ENCODE measurements at regions not wholly inside any gene's neighbourhood (a gene's known extent, or its start where the extent isn't known, plus 50 kb on each side); places are given as distances from the start of the nearest gene placed in this dataset.

GRCh38 chr20:39894067-39894466 is 795.0 kb downstream of the MAFB start:
- Histone ChIP-seq H3K4me2 (ENCODE audit: low read length) (no peak overlapping the region), H3K4me1 (ENCODE audit: low read length) (no peaks in the 10 kb centered on the region), H3K9ac (ENCODE audit: low read length) (no peak overlapping the region), H3K27me3 (ENCODE audit: low read depth, low read length) (no peaks in the 10 kb centered on the region), H3K4me3 (ENCODE audit: low read length) (no peak overlapping the region), H2AFZ (ENCODE audit: low read depth, low read length) (no peak overlapping the region), H4K20me1 (ENCODE audit: insufficient read depth, low read length) (no peaks in the 10 kb centered on the region), H3K9me3 (ENCODE audit: insufficient read depth, low read length) (no peaks in the 10 kb centered on the region), H3K27ac (ENCODE audit: low read length) (no peak overlapping the region), H3K79me2 (ENCODE audit: low read length) (no peaks in the 10 kb centered on the region), H3K36me3 (replicated peaks; ENCODE audit: low read depth, low read length) (no peaks in the 10 kb centered on the region)
- TF ChIP-seq, protein P1, sequence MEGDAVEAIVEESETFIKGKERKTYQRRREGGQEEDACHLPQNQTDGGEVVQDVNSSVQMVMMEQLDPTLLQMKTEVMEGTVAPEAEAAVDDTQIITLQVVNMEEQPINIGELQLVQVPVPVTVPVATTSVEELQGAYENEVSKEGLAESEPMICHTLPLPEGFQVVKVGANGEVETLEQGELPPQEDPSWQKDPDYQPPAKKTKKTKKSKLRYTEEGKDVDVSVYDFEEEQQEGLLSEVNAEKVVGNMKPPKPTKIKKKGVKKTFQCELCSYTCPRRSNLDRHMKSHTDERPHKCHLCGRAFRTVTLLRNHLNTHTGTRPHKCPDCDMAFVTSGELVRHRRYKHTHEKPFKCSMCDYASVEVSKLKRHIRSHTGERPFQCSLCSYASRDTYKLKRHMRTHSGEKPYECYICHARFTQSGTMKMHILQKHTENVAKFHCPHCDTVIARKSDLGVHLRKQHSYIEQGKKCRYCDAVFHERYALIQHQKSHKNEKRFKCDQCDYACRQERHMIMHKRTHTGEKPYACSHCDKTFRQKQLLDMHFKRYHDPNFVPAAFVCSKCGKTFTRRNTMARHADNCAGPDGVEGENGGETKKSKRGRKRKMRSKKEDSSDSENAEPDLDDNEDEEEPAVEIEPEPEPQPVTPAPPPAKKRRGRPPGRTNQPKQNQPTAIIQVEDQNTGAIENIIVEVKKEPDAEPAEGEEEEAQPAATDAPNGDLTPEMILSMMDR (IDR thresholded peaks at IDR 0.05; ENCODE audit: low read depth, low read length) = no peak
- TF ChIP-seq EZH2phosphoT487 (IDR thresholded peaks at IDR 0.05; ENCODE audit: low read depth) = no peak

DNA sequence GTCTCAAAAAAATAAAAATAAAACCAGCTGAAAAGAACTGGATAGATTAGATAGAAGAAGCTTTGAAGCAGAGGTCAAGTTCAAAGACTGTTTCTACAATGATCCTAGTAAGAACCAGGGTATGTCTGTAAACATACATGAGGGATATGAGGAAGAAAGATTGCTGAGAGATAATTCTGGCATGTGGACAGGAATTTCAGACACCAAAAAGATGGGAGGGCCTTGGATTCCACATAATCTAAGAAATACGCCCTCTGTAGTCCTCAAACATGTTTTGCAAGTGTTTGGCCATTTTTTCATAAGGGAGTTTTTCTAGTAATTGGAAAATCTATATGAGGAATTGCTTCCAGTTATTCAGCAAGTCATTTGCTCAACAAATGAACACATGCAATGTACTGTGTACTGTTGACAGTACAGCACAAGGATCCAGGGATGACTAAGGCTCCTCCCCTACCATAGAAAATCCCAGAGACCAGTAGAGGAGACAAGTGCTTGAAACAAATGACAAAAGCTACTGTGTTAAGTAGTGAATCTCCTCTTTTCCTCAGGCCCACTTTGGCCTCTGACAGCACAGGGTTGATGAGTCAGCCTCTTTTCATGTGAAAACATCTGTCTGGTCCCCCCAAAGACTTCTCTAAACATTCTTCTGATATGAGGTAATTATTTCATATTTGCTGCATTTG is 795.9 kb downstream of the MAFB start:
- H3K4me2 ChIP-seq (ENCODE audit: low read length) = no peak overlapping the region
- H3K79me2 ChIP-seq (ENCODE audit: low read length) = no peaks in the 10 kb centered on the region
- no peaks in the 10 kb centered on the region for H3K27me3 ChIP-seq (ENCODE audit: low read depth, low read length)
- H3K36me3 ChIP-seq (replicated peaks; ENCODE audit: low read depth, low read length) = no peaks in the 10 kb centered on the region
- TF ChIP-seq EZH2phosphoT487 (IDR thresholded peaks at IDR 0.05; ENCODE audit: low read depth) = no peak
- TF ChIP-seq, protein P1 (IDR thresholded peaks at IDR 0.05; ENCODE audit: low read depth, low read length) = no peak
- no peak overlapping the region for H3K4me3 ChIP-seq (ENCODE audit: low read length)
- no peak overlapping the region for H3K27ac ChIP-seq (ENCODE audit: low read length)
- H2AFZ ChIP-seq (ENCODE audit: low read depth, low read length) = no peak overlapping the region
- H4K20me1 ChIP-seq (ENCODE audit: insufficient read depth, low read length) = no peaks in the 10 kb centered on the region
- H3K4me1 ChIP-seq (ENCODE audit: low read length) = peaks cover 2% of the 10 kb centered on the region; the same call in 1 of the 2 replicates
- H3K9me3 ChIP-seq (ENCODE audit: insufficient read depth, low read length) = no peaks in the 10 kb centered on the region
- H3K9ac ChIP-seq (ENCODE audit: low read length) = no peak overlapping the region

- Histone ChIP-seq H3K36me3 (replicated peaks; ENCODE audit: low read depth, low read length) (no peaks in the 10 kb centered on the region), H3K27me3 (ENCODE audit: low read depth, low read length) (no peaks in the 10 kb centered on the region), H3K4me1 (ENCODE audit: low read length) (peaks cover 26% of the 10 kb centered on the region), H3K9me3 (ENCODE audit: insufficient read depth, low read length) (no peaks in the 10 kb centered on the region), H3K4me2 (ENCODE audit: low read length) (no peak overlapping the region), H3K9ac (ENCODE audit: low read length) (no peak overlapping the region), H3K79me2 (ENCODE audit: low read length) (no peaks in the 10 kb centered on the region), H4K20me1 (ENCODE audit: insufficient read depth, low read length) (no peaks in the 10 kb centered on the region), H2AFZ (ENCODE audit: low read depth, low read length) (no peak overlapping the region), H3K27ac (ENCODE audit: low read length) (no peak overlapping the region), H3K4me3 (ENCODE audit: low read length) (no peak overlapping the region)
- no peak for TF ChIP-seq EZH2phosphoT487 (IDR thresholded peaks at IDR 0.05; ENCODE audit: low read depth)
These were observed 798.3 kb downstream of the MAFB start for GRCh38 chr20:39890697-39891096.

DNA sequence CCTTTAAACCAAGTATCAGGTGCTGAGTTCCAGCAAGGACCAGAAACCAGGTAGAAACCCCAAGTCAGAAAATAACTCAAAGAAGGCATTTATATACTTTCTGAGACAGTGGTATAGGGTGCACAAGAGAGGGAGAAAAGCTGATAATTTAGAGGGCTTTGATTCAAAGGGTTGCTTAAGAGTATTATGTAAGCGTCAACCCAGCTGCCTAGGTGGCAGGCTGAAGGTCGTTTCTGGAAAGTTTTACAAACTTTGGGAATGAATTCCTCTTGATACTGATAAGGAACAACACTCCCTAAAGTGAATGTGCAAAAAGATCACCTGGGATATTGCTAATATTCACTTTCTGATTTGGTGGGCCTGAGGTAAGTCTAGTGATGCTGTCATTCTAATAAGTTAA is 800.7 kb downstream of the MAFB start:
- H3K9me3 ChIP-seq (ENCODE audit: insufficient read depth, low read length) = no peaks in the 10 kb centered on the region
- TF ChIP-seq, protein P1 (IDR thresholded peaks at IDR 0.05; ENCODE audit: low read depth, low read length) = no peak
- TF ChIP-seq EZH2phosphoT487 (IDR thresholded peaks at IDR 0.05; ENCODE audit: low read depth) = no peak

More for the DNA sequence above, 800.7 kb downstream of the MAFB start:
- Histone ChIP-seq H3K79me2 (ENCODE audit: low read length) (no peaks in the 10 kb centered on the region), H2AFZ (ENCODE audit: low read depth, low read length) (no peak overlapping the region), H3K27ac (ENCODE audit: low read length) (no peak overlapping the region), H4K20me1 (ENCODE audit: insufficient read depth, low read length) (no peaks in the 10 kb centered on the region), H3K4me1 (ENCODE audit: low read length) (peaks cover 29% of the 10 kb centered on the region), H3K9ac (ENCODE audit: low read length) (no peak overlapping the region), H3K4me3 (ENCODE audit: low read length) (no peak overlapping the region), H3K36me3 (replicated peaks; ENCODE audit: low read depth, low read length) (no peaks in the 10 kb centered on the region), H3K27me3 (ENCODE audit: low read depth, low read length) (no peaks in the 10 kb centered on the region), H3K4me2 (ENCODE audit: low read length) (no peak overlapping the region)
